Heart left ventricle (tissue), 13 donors: ENCODE measurements at regions not wholly inside any gene's neighbourhood (a gene's known extent, or its start where the extent isn't known, plus 50 kb on each side); places are given as distances from the start of the nearest gene placed in this dataset.

Source experiments
- CTCF ChIP-seq, 12 donors: fragments of 200-600 bp; sonication (generic) in 4 of 12; IDR thresholded peaks; one replicate each; pipeline versions ENCODE4 v1.5.0 to v1.8.0; 2018 to 2022; ENCODE audit warnings: antibody characterized with exemption in 12 of 12, mild to moderate bottlenecking in 5 of 12
- POLR2A ChIP-seq, 2 donors: fragments of 450-650 bp; IDR thresholded peaks; one replicate each; pipeline ENCODE4 v1.6.1; 2017; ENCODE audit warnings: antibody characterized with exemption in 2 of 2, mild to moderate bottlenecking in 2 of 2, moderate library complexity in 2 of 2
- donor health status: ischemic (EF 13 %, LVEDD 7.1; RV severe dilation, severe dysfunction).
- donor health status: DM: no; HTN: yes; CAD: no.
- donor health status: DM: no; HTN: no; CAD: no.
- donor health status: ischemic (EF 25% LVEDD 6.9; RV normal size, moderate dysfunction).
- donor health status: ischemic (EF 25% LVEDD 5.7; RV mildly dilated, moderate dysfunction).
- donor health status: ischemic (EF 35%, LVEDD 5.7; RV mildly dilated, moderate dysfunction).
- donor health status: nonischemic (EF 11% LVEDD 7.7; RV severe dilation, severe dysfunction).
- donor health status: DM: yes; HTN: yes; CAD: no.
- donor health status: PGD.
- donor health status: ischemic (EF 29% LVEDD 5.4; RV normal size, mild dysfunction).
- donor health status: nonischemic (EF 23%, LVEDD 6.1; RV moderate dilation, normal function).

GRCh38 chr14:76647697-76648298 is 113.5 kb upstream of the VASH1 start:
- TF ChIP-seq CTCF (IDR thresholded peaks at IDR 0.05) (peak; percentile 68 to 88 (median 80)), POLR2A (IDR thresholded peaks at IDR 0.05) (no peak)
